Transverse colon (tissue), 4 donors: ENCODE measurements at regions not wholly inside any gene's neighbourhood (a gene's known extent, or its start where the extent isn't known, plus 50 kb on each side); places are given as distances from the start of the nearest gene placed in this dataset.
"Not testable (repeated sequence)": the region's sequence is repeated elsewhere in the genome, so short reads cannot be mapped to it uniquely, and the experiment has no call there.

Source experiments
- EP300 ChIP-seq: sonication (generic); formaldehyde crosslinking; IDR thresholded peaks from one replicate; pipeline ENCODE4 v1.6.1; 2017; ENCODE audit warnings: antibody characterized with exemption, low read depth
- POLR2A ChIP-seq: fragments of 450-650 bp; IDR thresholded peaks from one replicate; pipeline ENCODE4 v1.6.1; 2016; ENCODE audit warnings: antibody characterized with exemption, mild to moderate bottlenecking, moderate library complexity
- POLR2AphosphoS5 ChIP-seq, 3 donors: sonication (generic); formaldehyde crosslinking; IDR thresholded peaks; one replicate each; pipeline ENCODE4 v1.6.1; 2016; ENCODE audit warnings: antibody characterized with exemption in 3 of 3
- TF ChIP-seq, protein P1 (sequence below), 5 experiments: fragments of 200-600 bp in 3 of 5; fragments of 450-650 bp in 2 of 5; sonication (generic) in 3 of 5; IDR thresholded peaks; 1 replicate in 2 of 5; 2 replicates in 3 of 5; pipeline ENCODE4 v1.5.1; 2016 to 2017; ENCODE audit warnings: antibody characterized with exemption in 5 of 5, inconsistent platforms in 3 of 5, mild to moderate bottlenecking in 2 of 5, moderate library complexity in 1 of 5

DNA sequence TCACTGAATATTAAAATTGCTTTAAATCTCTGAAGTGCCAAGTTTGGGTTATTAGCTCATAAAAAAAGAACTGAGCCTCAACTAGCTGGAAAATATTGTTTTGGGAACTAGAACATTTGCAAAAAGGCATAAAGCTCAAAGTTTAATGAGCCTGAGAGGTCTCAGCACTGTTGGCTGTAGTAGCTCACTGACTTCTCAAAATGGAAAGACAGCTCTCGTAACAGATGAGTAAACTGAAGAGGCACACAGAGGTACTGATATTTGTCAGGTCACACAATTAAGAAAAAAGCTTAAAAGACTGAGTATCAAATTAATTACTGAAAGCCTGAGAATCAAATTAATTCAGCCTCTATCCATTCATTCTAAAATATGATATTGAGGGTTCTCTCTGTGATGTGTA lies 100.6 kb downstream of the DDX11 start:
- TF ChIP-seq POLR2A; POLR2AphosphoS5 (IDR thresholded peaks at IDR 0.05); EP300: not testable (repeated sequence)
- TF ChIP-seq, protein P1, sequence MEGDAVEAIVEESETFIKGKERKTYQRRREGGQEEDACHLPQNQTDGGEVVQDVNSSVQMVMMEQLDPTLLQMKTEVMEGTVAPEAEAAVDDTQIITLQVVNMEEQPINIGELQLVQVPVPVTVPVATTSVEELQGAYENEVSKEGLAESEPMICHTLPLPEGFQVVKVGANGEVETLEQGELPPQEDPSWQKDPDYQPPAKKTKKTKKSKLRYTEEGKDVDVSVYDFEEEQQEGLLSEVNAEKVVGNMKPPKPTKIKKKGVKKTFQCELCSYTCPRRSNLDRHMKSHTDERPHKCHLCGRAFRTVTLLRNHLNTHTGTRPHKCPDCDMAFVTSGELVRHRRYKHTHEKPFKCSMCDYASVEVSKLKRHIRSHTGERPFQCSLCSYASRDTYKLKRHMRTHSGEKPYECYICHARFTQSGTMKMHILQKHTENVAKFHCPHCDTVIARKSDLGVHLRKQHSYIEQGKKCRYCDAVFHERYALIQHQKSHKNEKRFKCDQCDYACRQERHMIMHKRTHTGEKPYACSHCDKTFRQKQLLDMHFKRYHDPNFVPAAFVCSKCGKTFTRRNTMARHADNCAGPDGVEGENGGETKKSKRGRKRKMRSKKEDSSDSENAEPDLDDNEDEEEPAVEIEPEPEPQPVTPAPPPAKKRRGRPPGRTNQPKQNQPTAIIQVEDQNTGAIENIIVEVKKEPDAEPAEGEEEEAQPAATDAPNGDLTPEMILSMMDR (IDR thresholded peaks at IDR 0.05), result not testable (repeated sequence)
